PFSK-1 (cell line): ENCODE measurements at regions not wholly inside any gene's neighbourhood (a gene's known extent, or its start where the extent isn't known, plus 50 kb on each side); places are given as distances from the start of the nearest gene placed in this dataset.

Source experiments
- FOXP2 ChIP-seq: optimal IDR thresholded peaks from 2 replicates; pipeline ENCODE3; 2011; ENCODE audit warnings: borderline replicate concordance, control low read depth, inconsistent platforms; ENCODE audit not compliant: insufficient read depth; ENCODE audit errors: extremely low read length, extremely low read depth
- POLR2AphosphoS5 ChIP-seq: IDR thresholded peaks from 2 replicates; pipeline ENCODE4 v1.6.1; 2012; ENCODE audit warnings: low read depth, mild to moderate bottlenecking, control low read depth, low read length, moderate library complexity
- REST ChIP-seq, 2 experiments: IDR thresholded peaks; 2 replicates each; pipeline versions ENCODE4 v1.6.1 to v1.8.0; 2011 to 2012; ENCODE audit warnings: low read depth in 2 of 2, low read length in 2 of 2, control low read depth in 1 of 2, inconsistent platforms in 1 of 2, mild to moderate bottlenecking in 1 of 2, moderate library complexity in 1 of 2; ENCODE audit not compliant: insufficient read depth in 1 of 2
- SIN3A ChIP-seq: IDR thresholded peaks from 2 replicates; pipeline ENCODE4 v1.6.1; 2012; ENCODE audit warnings: mild to moderate bottlenecking, low read length, moderate library complexity, borderline replicate concordance; ENCODE audit not compliant: insufficient read depth
- TAF1 ChIP-seq: IDR thresholded peaks from 2 replicates; pipeline ENCODE4 v1.6.1; 2012; ENCODE audit warnings: low read length, control low read depth, borderline replicate concordance; ENCODE audit not compliant: insufficient read depth

DNA sequence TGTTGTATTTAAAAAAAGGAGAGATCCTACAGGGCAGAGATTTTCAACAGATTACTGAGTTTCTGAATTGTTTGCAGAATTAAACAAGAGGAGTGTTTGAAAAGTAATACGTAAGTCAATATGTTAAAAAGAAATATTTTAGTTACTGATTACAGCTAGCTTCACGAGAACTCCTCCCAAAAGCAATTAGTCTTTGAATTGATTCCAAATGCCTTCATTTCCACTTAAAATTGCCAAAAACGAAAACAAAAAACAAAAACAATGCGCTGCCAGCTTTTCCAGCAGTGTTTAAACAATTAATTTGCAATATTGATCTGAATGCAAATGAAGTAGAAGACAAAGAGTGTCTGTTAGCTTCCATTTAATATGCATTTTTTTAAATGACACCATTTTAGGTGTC, 310.0 kb downstream of the IPO8 start:
- TF ChIP-seq SIN3A (no peak), POLR2AphosphoS5 (no peak), REST (IDR thresholded peaks at IDR 0.05; ENCODE audit: insufficient read depth in 1 of 2, low read depth in 2 of 2, low read length in 2 of 2) (no peak), TAF1 (no peak), FOXP2 (no peak)
